HUES48 (cell line): ENCODE measurements at regions not wholly inside any gene's neighbourhood (a gene's known extent, or its start where the extent isn't known, plus 50 kb on each side); places are given as distances from the start of the nearest gene placed in this dataset.

Experiments
- H3K27ac ChIP-seq: one replicate; pipeline ENCODE4 v1.7.0; 2013; ENCODE audit warnings: low read depth, low read length, inconsistent platforms
- H3K27me3 ChIP-seq: 2 replicates; pipeline ENCODE4 v1.6.1; 2013; ENCODE audit warnings: mild to moderate bottlenecking, low read length; ENCODE audit not compliant: control insufficient read depth, insufficient read depth
- H3K36me3 ChIP-seq: 2 replicates; pipeline ENCODE4 v1.6.1; 2013; ENCODE audit warnings: low read length; ENCODE audit not compliant: control insufficient read depth, insufficient read depth
- H3K4me1 ChIP-seq: 2 replicates; pipeline ENCODE4 v1.6.1; 2013; ENCODE audit warnings: mild to moderate bottlenecking, low read length; ENCODE audit not compliant: control insufficient read depth, insufficient read depth
- H3K4me3 ChIP-seq: 2 replicates; pipeline ENCODE4 v1.5.1; 2013; ENCODE audit warnings: mild to moderate bottlenecking, low read depth, low read length
- H3K9ac ChIP-seq: 2 replicates; pipeline ENCODE4 v1.6.1; 2013; ENCODE audit warnings: mild to moderate bottlenecking, low read depth, low read length, moderate library complexity
- H3K9me3 ChIP-seq: 2 replicates; pipeline ENCODE4 v1.6.1; 2013; ENCODE audit warnings: low read length; ENCODE audit not compliant: control insufficient read depth, insufficient read depth

- Histone ChIP-seq H3K9ac (no peak overlapping the region), H3K4me1 (no peaks in the 10 kb centered on the region), H3K36me3 (no peaks in the 10 kb centered on the region), H3K9me3 (no peaks in the 10 kb centered on the region), H3K27ac (no peak overlapping the region), H3K27me3 (no peaks in the 10 kb centered on the region), H3K4me3 (no peak overlapping the region)
These were observed 361.2 kb downstream of the DIPK2A start for GRCh38 chr3:144332868-144333267.

GRCh38 chr3:144341471-144341870 is 369.8 kb downstream of the DIPK2A start:
- Histone ChIP-seq H3K36me3 (no peaks in the 10 kb centered on the region), H3K4me3 (no peak overlapping the region), H3K27ac (peak overlapping the region; percentile 25), H3K9me3 (no peaks in the 10 kb centered on the region), H3K9ac (no peak overlapping the region), H3K4me1 (peaks cover 9% of the 10 kb centered on the region), H3K27me3 (no peaks in the 10 kb centered on the region)

GRCh38 chr3:144343343-144343742 is 371.7 kb downstream of the DIPK2A start:
- Histone ChIP-seq H3K4me1 (peaks cover 9% of the 10 kb centered on the region), H3K9me3 (no peaks in the 10 kb centered on the region), H3K4me3 (no peak overlapping the region), H3K9ac (no peak overlapping the region), H3K27ac (no peak overlapping the region), H3K27me3 (no peaks in the 10 kb centered on the region), H3K36me3 (no peaks in the 10 kb centered on the region)

- peaks cover 9% of the 10 kb centered on the region for H3K4me1 ChIP-seq
- no peak overlapping the region for H3K27ac ChIP-seq
- H3K27me3 ChIP-seq, result no peaks in the 10 kb centered on the region
- no peaks in the 10 kb centered on the region for H3K36me3 ChIP-seq
- no peak overlapping the region for H3K4me3 ChIP-seq
- no peaks in the 10 kb centered on the region for H3K9me3 ChIP-seq
- no peak overlapping the region for H3K9ac ChIP-seq
These were observed 372.2 kb downstream of the DIPK2A start for GRCh38 chr3:144343777-144344176.

GRCh38 chr3:144344925-144345548 is 373.4 kb downstream of the DIPK2A start:
- H3K36me3 ChIP-seq, result no peaks in the 10 kb centered on the region
- no peak overlapping the region for H3K27ac ChIP-seq
- H3K4me1 ChIP-seq, result peaks cover 9% of the 10 kb centered on the region
- H3K27me3 ChIP-seq, result no peaks in the 10 kb centered on the region
- no peak overlapping the region for H3K9ac ChIP-seq
- H3K9me3 ChIP-seq, result no peaks in the 10 kb centered on the region
- H3K4me3 ChIP-seq, result no peak overlapping the region

GRCh38 chr3:144350125-144350524 is 378.5 kb downstream of the DIPK2A start:
- Histone ChIP-seq H3K9ac (no peak overlapping the region), H3K9me3 (no peaks in the 10 kb centered on the region), H3K27ac (no peak overlapping the region), H3K4me1 (peaks cover 3% of the 10 kb centered on the region), H3K4me3 (no peak overlapping the region), H3K36me3 (no peaks in the 10 kb centered on the region), H3K27me3 (no peaks in the 10 kb centered on the region)

GRCh38 chr3:144351011-144351410 is 379.4 kb downstream of the DIPK2A start:
- H3K4me3 ChIP-seq, result no peak overlapping the region
- no peak overlapping the region for H3K27ac ChIP-seq
- no peaks in the 10 kb centered on the region for H3K9me3 ChIP-seq
- H3K9ac ChIP-seq, result no peak overlapping the region
- no peaks in the 10 kb centered on the region for H3K36me3 ChIP-seq
- no peaks in the 10 kb centered on the region; the same call in 1 of the 2 replicates for H3K4me1 ChIP-seq
- H3K27me3 ChIP-seq, result no peaks in the 10 kb centered on the region

- Histone ChIP-seq H3K9ac (no peak overlapping the region), H3K27ac (no peak overlapping the region), H3K36me3 (no peaks in the 10 kb centered on the region), H3K9me3 (no peaks in the 10 kb centered on the region), H3K4me1 (no peaks in the 10 kb centered on the region; the same call in 1 of the 2 replicates), H3K27me3 (no peaks in the 10 kb centered on the region), H3K4me3 (no peak overlapping the region)
These were observed 380.2 kb downstream of the DIPK2A start for GRCh38 chr3:144351773-144352365.

- Histone ChIP-seq H3K27ac (no peak overlapping the region), H3K36me3 (no peaks in the 10 kb centered on the region), H3K4me3 (no peak overlapping the region), H3K9ac (no peak overlapping the region), H3K4me1 (no peaks in the 10 kb centered on the region), H3K27me3 (no peaks in the 10 kb centered on the region), H3K9me3 (no peaks in the 10 kb centered on the region)
These were observed 386.6 kb downstream of the DIPK2A start for GRCh38 chr3:144358191-144358590.

- H3K36me3 ChIP-seq, result no peaks in the 10 kb centered on the region
- no peak overlapping the region for H3K4me3 ChIP-seq
- no peak overlapping the region for H3K27ac ChIP-seq
- no peak overlapping the region for H3K9ac ChIP-seq
- H3K27me3 ChIP-seq, result no peaks in the 10 kb centered on the region
- no peaks in the 10 kb centered on the region for H3K4me1 ChIP-seq
- H3K9me3 ChIP-seq, result no peaks in the 10 kb centered on the region
These were observed 389.4 kb downstream of the DIPK2A start for GRCh38 chr3:144361002-144361401.

- Histone ChIP-seq H3K36me3 (no peaks in the 10 kb centered on the region), H3K4me3 (no peak overlapping the region), H3K4me1 (no peaks in the 10 kb centered on the region), H3K9me3 (0 out of 2 replicates have a peak, but pooled peaks cover under 1% of the 10 kb centered on the region), H3K27ac (no peak overlapping the region), H3K9ac (no peak overlapping the region), H3K27me3 (no peaks in the 10 kb centered on the region)
These were observed 390.5 kb downstream of the DIPK2A start for GRCh38 chr3:144362126-144362525.
